ENCODE measurements at regions not wholly inside any gene's neighbourhood (a gene's known extent, or its start where the extent isn't known, plus 50 kb on each side); places are given as distances from the start of the nearest gene placed in this dataset.
"Not testable (repeated sequence)": the region's sequence is repeated elsewhere in the genome, so short reads cannot be mapped to it uniquely, and the experiment has no call there.

- CTCF ChIA-PET (ENCODE audit: unreplicated experiment); H2AFZ ChIP-seq (ENCODE audit: low read length); H3K79me2 ChIP-seq (ENCODE audit: insufficient read depth, low read depth, low read length); H3K9me3 ChIP-seq (ENCODE audit: low read length); DNase-seq (ENCODE audit: low spot score); H3K4me2 ChIP-seq (ENCODE audit: low read length); H3K4me1 ChIP-seq (ENCODE audit: insufficient read depth, low read length, poor library complexity, severe bottlenecking); H3K4me3 ChIP-seq (ENCODE audit: low read depth, low read length, poor library complexity, severe bottlenecking); H4K20me1 ChIP-seq (ENCODE audit: insufficient read depth, low read length); H3K36me3 ChIP-seq (ENCODE audit: insufficient read depth, low read length); intact Hi-C loops (cut with micrococcal nuclease; ENCODE audit: unreplicated experiment); H3K27ac ChIP-seq (ENCODE audit: low read depth, low read length, poor library complexity, severe bottlenecking); BruUV-seq (replicated peaks); POLR2A ChIA-PET; H3K9me2 ChIP-seq (ENCODE audit: insufficient read depth, low read length): not testable (repeated sequence)
Measured at GRCh38 chr17:16843511-16843910, 128.4 kb downstream of the TNFRSF13B start.

- CTCF ChIA-PET (ENCODE audit: unreplicated experiment); H4K20me1 ChIP-seq (ENCODE audit: insufficient read depth, low read length); DNase-seq (ENCODE audit: low spot score); H3K9me3 ChIP-seq (ENCODE audit: low read length); H3K4me1 ChIP-seq (ENCODE audit: insufficient read depth, low read length, poor library complexity, severe bottlenecking); intact Hi-C loops (cut with micrococcal nuclease; ENCODE audit: unreplicated experiment); H3K27ac ChIP-seq (ENCODE audit: low read depth, low read length, poor library complexity, severe bottlenecking); H3K79me2 ChIP-seq (ENCODE audit: insufficient read depth, low read depth, low read length); H3K9me2 ChIP-seq (ENCODE audit: insufficient read depth, low read length); H3K4me3 ChIP-seq (ENCODE audit: low read depth, low read length, poor library complexity, severe bottlenecking); POLR2A ChIA-PET; H3K36me3 ChIP-seq (ENCODE audit: insufficient read depth, low read length); H3K4me2 ChIP-seq (ENCODE audit: low read length); H2AFZ ChIP-seq (ENCODE audit: low read length); BruUV-seq (replicated peaks): not testable (repeated sequence)
Measured at GRCh38 chr17:16842346-16842745, 129.6 kb downstream of the TNFRSF13B start.

GRCh38 chr17:16841896-16842295 is 130.0 kb downstream of the TNFRSF13B start:
- H3K9me2 ChIP-seq (ENCODE audit: insufficient read depth, low read length); POLR2A ChIA-PET; H3K4me1 ChIP-seq (ENCODE audit: insufficient read depth, low read length, poor library complexity, severe bottlenecking); CTCF ChIA-PET (ENCODE audit: unreplicated experiment); H4K20me1 ChIP-seq (ENCODE audit: insufficient read depth, low read length); H2AFZ ChIP-seq (ENCODE audit: low read length); BruUV-seq (replicated peaks); H3K27ac ChIP-seq (ENCODE audit: low read depth, low read length, poor library complexity, severe bottlenecking); H3K36me3 ChIP-seq (ENCODE audit: insufficient read depth, low read length); DNase-seq (ENCODE audit: low spot score); H3K4me2 ChIP-seq (ENCODE audit: low read length); intact Hi-C loops (cut with micrococcal nuclease; ENCODE audit: unreplicated experiment); H3K9me3 ChIP-seq (ENCODE audit: low read length); H3K4me3 ChIP-seq (ENCODE audit: low read depth, low read length, poor library complexity, severe bottlenecking); H3K79me2 ChIP-seq (ENCODE audit: insufficient read depth, low read depth, low read length): not testable (repeated sequence)

GRCh38 chr17:16840219-16840618 is 131.7 kb downstream of the TNFRSF13B start:
- H3K4me2 ChIP-seq (ENCODE audit: low read length); intact Hi-C loops (cut with micrococcal nuclease; ENCODE audit: unreplicated experiment); BruUV-seq (replicated peaks); H3K4me1 ChIP-seq (ENCODE audit: insufficient read depth, low read length, poor library complexity, severe bottlenecking); DNase-seq (ENCODE audit: low spot score); H3K4me3 ChIP-seq (ENCODE audit: low read depth, low read length, poor library complexity, severe bottlenecking); H3K27ac ChIP-seq (ENCODE audit: low read depth, low read length, poor library complexity, severe bottlenecking); H3K79me2 ChIP-seq (ENCODE audit: insufficient read depth, low read depth, low read length); POLR2A ChIA-PET; H3K9me3 ChIP-seq (ENCODE audit: low read length); H4K20me1 ChIP-seq (ENCODE audit: insufficient read depth, low read length); H2AFZ ChIP-seq (ENCODE audit: low read length); H3K36me3 ChIP-seq (ENCODE audit: insufficient read depth, low read length); H3K9me2 ChIP-seq (ENCODE audit: insufficient read depth, low read length); CTCF ChIA-PET (ENCODE audit: unreplicated experiment): not testable (repeated sequence)

GRCh38 chr17:16839242-16840175 is 132.4 kb downstream of the TNFRSF13B start:
- H3K9me3 ChIP-seq (ENCODE audit: low read length); H2AFZ ChIP-seq (ENCODE audit: low read length); CTCF ChIA-PET (ENCODE audit: unreplicated experiment); H3K79me2 ChIP-seq (ENCODE audit: insufficient read depth, low read depth, low read length); DNase-seq (ENCODE audit: low spot score); POLR2A ChIA-PET; H3K36me3 ChIP-seq (ENCODE audit: insufficient read depth, low read length); H3K4me2 ChIP-seq (ENCODE audit: low read length); H3K9me2 ChIP-seq (ENCODE audit: insufficient read depth, low read length); BruUV-seq (replicated peaks); H3K27ac ChIP-seq (ENCODE audit: low read depth, low read length, poor library complexity, severe bottlenecking); H3K4me1 ChIP-seq (ENCODE audit: insufficient read depth, low read length, poor library complexity, severe bottlenecking); H3K4me3 ChIP-seq (ENCODE audit: low read depth, low read length, poor library complexity, severe bottlenecking); H4K20me1 ChIP-seq (ENCODE audit: insufficient read depth, low read length); intact Hi-C loops (cut with micrococcal nuclease; ENCODE audit: unreplicated experiment): not testable (repeated sequence)

GRCh38 chr17:16838795-16839194 is 133.1 kb downstream of the TNFRSF13B start:
- H2AFZ ChIP-seq (ENCODE audit: low read length); H3K4me1 ChIP-seq (ENCODE audit: insufficient read depth, low read length, poor library complexity, severe bottlenecking); POLR2A ChIA-PET; H3K4me2 ChIP-seq (ENCODE audit: low read length); H3K9me2 ChIP-seq (ENCODE audit: insufficient read depth, low read length); intact Hi-C loops (cut with micrococcal nuclease; ENCODE audit: unreplicated experiment); H3K36me3 ChIP-seq (ENCODE audit: insufficient read depth, low read length); CTCF ChIA-PET (ENCODE audit: unreplicated experiment); H3K27ac ChIP-seq (ENCODE audit: low read depth, low read length, poor library complexity, severe bottlenecking); BruUV-seq (replicated peaks); H3K79me2 ChIP-seq (ENCODE audit: insufficient read depth, low read depth, low read length); DNase-seq (ENCODE audit: low spot score); H3K9me3 ChIP-seq (ENCODE audit: low read length); H3K4me3 ChIP-seq (ENCODE audit: low read depth, low read length, poor library complexity, severe bottlenecking); H4K20me1 ChIP-seq (ENCODE audit: insufficient read depth, low read length): not testable (repeated sequence)
